ENCODE measurements at regions not wholly inside any gene's neighbourhood (a gene's known extent, or its start where the extent isn't known, plus 50 kb on each side); places are given as distances from the start of the nearest gene placed in this dataset.

DNA sequence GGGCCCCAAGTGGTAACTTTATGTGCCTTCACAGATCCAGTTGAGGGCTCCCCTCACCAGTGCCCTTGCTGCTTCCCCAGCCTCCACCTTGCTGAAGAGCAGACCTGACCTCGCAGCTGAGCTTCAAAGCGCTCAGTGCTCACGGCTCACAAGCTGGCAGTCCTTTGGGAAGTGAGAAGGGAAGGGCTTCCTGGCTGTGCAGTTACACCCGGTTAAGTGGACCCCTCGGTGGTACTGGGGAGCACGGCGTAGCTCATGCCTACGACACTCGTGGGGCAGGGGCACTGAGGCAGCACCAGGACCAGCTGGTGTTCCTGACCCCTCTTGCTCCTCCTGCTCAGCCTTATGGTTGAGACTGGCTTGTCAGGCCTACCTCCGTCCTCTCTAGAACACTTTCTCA is 629.0 kb upstream of the TBL1XR1 start:
- intact Hi-C loops (cut with DNase I), result loop anchor here (5.0 kb wide), 1 partner anchor 81 kb away; no protein-coding TSS in a partner anchor
- Histone ChIP-seq H3K36me3 (no peaks in the 10 kb centered on the region), H3K4me1 (peaks cover 32 to 89% (median 86%) of the 10 kb centered on the region in 4 donors), H3K27me3 (no peaks in the 10 kb centered on the region), H3K4me3 (no peak overlapping the region), H3K9me3 (no peaks in the 10 kb centered on the region), H3K27ac (replicated peaks in 1 of 4) (peak overlapping the region; percentile 72 to 85 (median 78))
- DNase-seq (ENCODE audit: extremely low spot score), result no peak
- TF ChIP-seq, protein P1, sequence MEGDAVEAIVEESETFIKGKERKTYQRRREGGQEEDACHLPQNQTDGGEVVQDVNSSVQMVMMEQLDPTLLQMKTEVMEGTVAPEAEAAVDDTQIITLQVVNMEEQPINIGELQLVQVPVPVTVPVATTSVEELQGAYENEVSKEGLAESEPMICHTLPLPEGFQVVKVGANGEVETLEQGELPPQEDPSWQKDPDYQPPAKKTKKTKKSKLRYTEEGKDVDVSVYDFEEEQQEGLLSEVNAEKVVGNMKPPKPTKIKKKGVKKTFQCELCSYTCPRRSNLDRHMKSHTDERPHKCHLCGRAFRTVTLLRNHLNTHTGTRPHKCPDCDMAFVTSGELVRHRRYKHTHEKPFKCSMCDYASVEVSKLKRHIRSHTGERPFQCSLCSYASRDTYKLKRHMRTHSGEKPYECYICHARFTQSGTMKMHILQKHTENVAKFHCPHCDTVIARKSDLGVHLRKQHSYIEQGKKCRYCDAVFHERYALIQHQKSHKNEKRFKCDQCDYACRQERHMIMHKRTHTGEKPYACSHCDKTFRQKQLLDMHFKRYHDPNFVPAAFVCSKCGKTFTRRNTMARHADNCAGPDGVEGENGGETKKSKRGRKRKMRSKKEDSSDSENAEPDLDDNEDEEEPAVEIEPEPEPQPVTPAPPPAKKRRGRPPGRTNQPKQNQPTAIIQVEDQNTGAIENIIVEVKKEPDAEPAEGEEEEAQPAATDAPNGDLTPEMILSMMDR (IDR thresholded peaks at IDR 0.05), result no peak
- TF ChIP-seq POLR2AphosphoS5 (IDR thresholded peaks at IDR 0.05) (no peak), POLR2A (IDR thresholded peaks at IDR 0.05; ENCODE audit: low read depth) (no peak), EP300 (IDR thresholded peaks at IDR 0.05) (no peak)
- WGBS, result 90% methylated on average over 5 of the region's 10 CpGs

DNA sequence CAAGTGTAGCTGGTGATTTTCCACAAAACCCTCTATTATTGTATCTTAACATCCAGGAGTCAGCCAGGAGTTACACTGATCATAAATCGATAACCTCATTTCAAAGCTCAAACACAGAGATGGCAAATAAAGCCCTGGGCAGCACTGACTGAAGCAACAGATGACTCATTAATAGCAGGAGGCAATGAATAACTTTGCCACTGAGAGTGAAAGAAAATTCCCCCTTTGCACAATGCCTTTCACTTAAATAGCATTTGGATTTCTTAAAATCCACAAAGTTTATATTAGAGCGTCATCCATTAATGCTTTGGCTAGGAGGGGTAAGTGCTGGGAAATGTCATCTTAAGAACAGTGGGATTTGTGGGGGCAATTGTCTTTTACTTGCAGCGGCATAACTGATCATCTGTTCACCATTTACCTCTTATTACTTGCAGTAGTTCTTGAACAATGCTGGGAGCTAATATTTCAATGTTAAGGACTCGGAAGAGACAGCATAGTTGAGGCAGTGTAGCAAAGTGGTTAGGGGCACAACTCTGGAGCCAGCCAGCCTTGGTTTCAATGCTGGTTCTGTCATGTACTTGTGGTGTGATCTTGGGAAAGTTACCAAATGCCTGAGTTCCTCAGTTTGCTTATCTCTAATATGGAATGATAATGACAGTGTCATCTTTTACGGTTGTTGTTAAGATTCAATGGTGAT is 630.4 kb upstream of the TBL1XR1 start:
- TF ChIP-seq, protein P1 (IDR thresholded peaks at IDR 0.05), result no peak
- peak in 1 of 2 donors; percentile 53 for TF ChIP-seq POLR2AphosphoS5 (IDR thresholded peaks at IDR 0.05)
- no peak for TF ChIP-seq EP300 (IDR thresholded peaks at IDR 0.05)
- Histone ChIP-seq H3K27me3 (no peaks in the 10 kb centered on the region), H3K27ac (replicated peaks in 1 of 4) (peak overlapping the region; percentile 72 to 85 (median 78)), H3K4me3 (no peak overlapping the region), H3K9me3 (no peaks in the 10 kb centered on the region), H3K36me3 (no peaks in the 10 kb centered on the region), H3K4me1 (peaks cover 36 to 96% (median 90%) of the 10 kb centered on the region in 4 donors)
- WGBS, result 65% methylated on average over 5 of the region's 5 CpGs
- intact Hi-C loops (cut with DNase I), result loop anchor here (5.0 kb wide), 1 partner anchor 80 kb away; no protein-coding TSS in a partner anchor
- no peak for DNase-seq (ENCODE audit: extremely low spot score)

DNA sequence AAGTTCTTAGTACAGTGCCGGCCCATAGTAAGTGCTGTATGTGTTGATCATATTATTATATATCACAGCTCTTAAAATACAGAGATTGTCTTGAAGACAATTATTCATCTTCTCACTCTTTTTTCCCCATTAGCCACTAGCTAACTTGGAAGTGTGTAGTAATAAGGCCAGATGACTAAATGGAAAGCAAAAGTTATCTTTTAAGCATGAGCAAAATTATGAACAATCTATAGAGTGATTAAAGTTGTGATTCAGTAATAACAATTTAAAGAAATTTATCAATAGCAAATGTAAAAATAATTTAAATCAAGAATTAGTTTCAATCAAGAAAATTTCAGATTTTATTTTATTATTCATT is 630.9 kb upstream of the TBL1XR1 start:
- Histone ChIP-seq H3K4me1 (peaks cover 42 to 96% (median 90%) of the 10 kb centered on the region in 4 donors), H3K4me3 (no peak overlapping the region), H3K9me3 (no peaks in the 10 kb centered on the region), H3K36me3 (no peaks in the 10 kb centered on the region), H3K27ac (replicated peaks in 1 of 4) (peak overlapping the region; percentile 72 to 85 (median 78)), H3K27me3 (no peaks in the 10 kb centered on the region)
- TF ChIP-seq POLR2A (IDR thresholded peaks at IDR 0.05; ENCODE audit: low read depth), result no peak
- TF ChIP-seq POLR2AphosphoS5 (IDR thresholded peaks at IDR 0.05), result no peak
- no peak for TF ChIP-seq EP300 (IDR thresholded peaks at IDR 0.05)
- TF ChIP-seq, protein P1 (IDR thresholded peaks at IDR 0.05), result no peak
- 67% methylated on average over 1 of the region's 1 CpG for WGBS
- intact Hi-C loops (cut with DNase I), result loop anchor here (5.0 kb wide), 1 partner anchor 79 kb away; no protein-coding TSS in a partner anchor
- no peak for DNase-seq (ENCODE audit: extremely low spot score)

DNA sequence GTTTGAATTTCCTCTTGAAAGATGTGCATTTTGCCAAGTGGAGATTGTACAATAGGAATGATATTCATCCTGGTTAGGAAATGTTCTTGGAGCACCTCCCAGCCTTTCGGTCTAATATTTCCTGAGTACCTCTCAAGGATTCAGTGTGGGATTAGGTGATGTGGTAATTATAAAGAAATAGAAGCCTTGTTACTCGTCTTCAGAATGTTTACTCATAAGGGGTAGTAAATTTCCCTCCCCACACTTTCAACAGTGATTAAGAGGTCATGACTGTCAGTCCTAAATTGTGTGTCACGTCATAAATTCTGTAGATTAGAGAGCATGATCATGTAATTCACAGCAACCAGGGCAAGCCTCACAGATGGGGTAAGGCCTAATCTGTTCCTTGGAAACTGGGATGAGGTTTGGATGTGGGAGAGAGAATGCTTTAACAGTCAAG is 633.1 kb upstream of the TBL1XR1 start:
- H3K4me1 ChIP-seq, result peaks cover 31 to 92% (median 89%) of the 10 kb centered on the region in 4 donors
- no peak overlapping the region for H3K4me3 ChIP-seq
- DNase-seq (ENCODE audit: extremely low spot score), result no peak
- intact Hi-C loops (cut with DNase I), result loop anchor here (10.0 kb wide), 1 partner anchor 466 kb away; no protein-coding TSS in a partner anchor
- WGBS, result 34% methylated on average over 3 of the region's 3 CpGs
- peak overlapping the region; percentile 78 to 85 (median 78) for H3K27ac ChIP-seq (replicated peaks in 1 of 4)
- TF ChIP-seq POLR2AphosphoS5 (IDR thresholded peaks at IDR 0.05), result peak in 1 of 2 donors; percentile 66
- TF ChIP-seq, protein P1 (IDR thresholded peaks at IDR 0.05), result no peak
- H3K9me3 ChIP-seq, result no peaks in the 10 kb centered on the region
- H3K27me3 ChIP-seq, result no peaks in the 10 kb centered on the region
- H3K36me3 ChIP-seq, result no peaks in the 10 kb centered on the region
